CD4-positive, alpha-beta T cell treated with Interleukin-17A for 1 hour (primary cell): ENCODE measurements at regions not wholly inside any gene's neighbourhood (a gene's known extent, or its start where the extent isn't known, plus 50 kb on each side); places are given as distances from the start of the nearest gene placed in this dataset.
"Not testable (repeated sequence)": the region's sequence is repeated elsewhere in the genome, so short reads cannot be mapped to it uniquely, and the experiment has no call there.

Experiments used
- DNase-seq: peaks from one replicate; pipeline ENCODE4 v3.0.0-alpha.2; 2020

DNA sequence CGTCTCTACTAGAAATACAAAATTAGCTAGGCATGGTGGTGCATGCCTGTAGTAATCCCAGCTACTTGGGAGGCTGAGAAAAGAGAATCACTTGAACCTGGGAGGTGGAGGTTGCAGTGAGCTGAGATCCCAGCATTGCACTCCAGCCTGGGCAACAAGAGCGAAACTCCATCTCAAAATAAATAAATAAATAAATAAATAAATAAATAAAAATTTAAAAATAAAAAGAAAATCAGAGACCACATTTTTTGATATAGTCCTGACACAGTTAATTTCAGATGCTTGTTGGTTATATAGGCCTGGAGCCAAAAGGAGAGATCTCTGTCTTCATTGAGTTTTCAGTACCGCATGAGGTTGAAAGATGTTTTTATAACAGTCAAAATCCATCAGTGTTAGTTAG, 388.3 kb downstream of the PRELID2 start:
- not testable (repeated sequence) for DNase-seq

DNA sequence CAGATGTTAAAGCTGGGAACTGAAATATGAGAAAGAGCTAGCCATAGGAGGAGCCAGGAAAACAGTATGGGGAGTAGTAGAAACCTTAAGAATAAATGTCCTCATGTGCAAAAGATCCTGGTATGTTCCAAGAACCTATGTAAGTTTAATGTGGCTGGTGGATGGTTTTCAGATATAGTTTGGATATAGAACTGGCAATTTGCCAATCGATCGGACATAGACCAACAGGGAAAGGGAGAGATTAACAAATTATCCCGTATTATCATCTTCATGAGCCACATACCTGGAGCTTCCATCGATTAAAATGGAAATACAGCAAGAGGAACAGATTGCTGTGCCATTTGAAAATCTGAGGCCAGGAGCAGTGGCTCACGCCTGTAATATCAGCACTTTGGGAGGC, 388.7 kb downstream of the PRELID2 start:
- no peak for DNase-seq

DNA sequence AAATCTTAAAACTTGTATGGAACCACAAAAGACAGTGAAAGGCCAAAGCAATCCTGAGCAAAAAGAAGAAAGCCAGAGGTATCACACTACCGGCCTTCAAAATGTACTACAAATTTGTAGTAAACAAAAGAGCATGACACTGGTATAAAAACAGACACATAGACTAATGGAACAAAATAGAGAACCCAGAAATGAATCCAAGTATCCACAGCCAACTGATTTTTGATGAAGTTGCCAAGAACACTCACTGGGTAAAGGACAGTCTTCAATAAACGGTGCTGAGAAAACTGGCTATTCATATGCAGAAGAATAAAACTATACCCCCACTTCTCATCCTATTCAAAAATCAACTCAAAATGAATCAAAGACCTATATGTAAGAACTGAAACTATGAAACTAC, 390.1 kb downstream of the PRELID2 start:
- no peak for DNase-seq

DNA sequence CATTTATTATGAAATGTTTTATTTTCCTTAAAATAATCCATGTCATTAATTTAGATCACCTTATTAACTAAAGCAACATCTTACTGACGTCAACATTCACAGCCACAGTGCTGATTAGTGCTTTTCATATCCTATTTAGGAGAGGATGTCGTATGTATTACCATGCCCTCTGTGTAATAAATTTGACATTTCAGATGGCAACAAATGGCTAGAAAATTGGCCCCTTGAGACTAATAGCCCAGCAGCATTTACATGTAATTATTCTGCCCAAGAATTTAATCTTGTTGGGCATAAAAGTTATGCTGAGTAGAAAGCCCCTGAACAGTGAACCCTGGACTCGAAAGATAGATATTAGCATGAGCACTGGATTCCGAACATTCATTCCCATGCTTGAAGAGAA, 391.2 kb downstream of the PRELID2 start:
- DNase-seq = no peak

DNA sequence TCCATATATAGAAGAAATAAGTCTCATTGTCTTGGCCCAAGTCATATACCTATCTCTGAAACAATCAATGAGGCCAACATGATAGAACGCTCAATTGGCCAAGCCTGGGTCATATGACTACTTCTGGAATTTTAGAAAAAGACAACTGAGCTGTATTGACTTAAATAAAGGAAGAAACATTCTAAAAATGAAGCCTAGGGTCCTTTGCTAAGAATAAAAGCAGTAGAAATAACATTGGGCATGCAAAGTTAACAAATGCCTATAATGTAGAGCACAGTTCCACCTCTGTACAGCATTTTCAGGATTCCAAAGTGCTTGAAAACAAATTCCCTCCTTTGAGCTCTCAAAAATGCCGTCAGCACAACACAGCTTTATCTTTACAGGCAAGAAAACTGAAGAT, 391.8 kb downstream of the PRELID2 start:
- no peak for DNase-seq

DNA sequence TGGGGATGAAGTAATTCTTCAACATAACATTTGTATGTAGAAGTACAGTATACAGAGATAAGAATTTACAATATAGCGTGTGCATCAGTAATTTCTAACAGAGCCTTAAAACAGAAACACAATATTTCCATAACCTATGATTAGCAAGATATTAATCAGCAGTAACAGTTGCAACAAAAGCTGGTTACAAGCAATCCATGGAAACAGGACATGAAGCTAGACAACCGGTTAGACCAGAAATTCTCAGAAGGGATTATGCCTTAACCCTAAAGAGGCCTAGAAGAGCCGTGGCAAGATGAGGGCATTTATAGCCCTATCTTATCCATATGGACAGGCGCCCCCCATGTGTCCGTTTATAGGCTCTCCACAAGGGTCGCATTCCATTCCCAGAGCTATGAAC, 392.5 kb downstream of the PRELID2 start:
- not testable (repeated sequence) for DNase-seq

DNA sequence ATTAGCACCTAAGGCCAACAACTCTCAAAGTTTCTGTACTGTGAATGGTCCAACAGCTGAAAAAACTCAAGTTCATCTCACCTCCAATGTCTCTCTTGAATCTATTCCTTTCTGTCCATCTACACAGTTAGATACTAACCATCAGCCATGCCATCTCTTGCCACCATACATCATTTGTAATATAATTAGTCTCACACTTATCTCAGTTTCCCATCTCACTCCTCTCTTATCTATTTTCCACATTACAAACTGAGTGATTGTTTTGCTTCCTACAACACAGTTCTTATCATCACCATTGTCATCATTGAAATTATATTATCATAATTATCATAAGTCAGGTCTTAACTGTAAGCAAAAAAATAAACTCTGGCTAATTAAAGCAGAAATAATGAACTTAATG, 393.9 kb downstream of the PRELID2 start:
- no peak for DNase-seq

DNA sequence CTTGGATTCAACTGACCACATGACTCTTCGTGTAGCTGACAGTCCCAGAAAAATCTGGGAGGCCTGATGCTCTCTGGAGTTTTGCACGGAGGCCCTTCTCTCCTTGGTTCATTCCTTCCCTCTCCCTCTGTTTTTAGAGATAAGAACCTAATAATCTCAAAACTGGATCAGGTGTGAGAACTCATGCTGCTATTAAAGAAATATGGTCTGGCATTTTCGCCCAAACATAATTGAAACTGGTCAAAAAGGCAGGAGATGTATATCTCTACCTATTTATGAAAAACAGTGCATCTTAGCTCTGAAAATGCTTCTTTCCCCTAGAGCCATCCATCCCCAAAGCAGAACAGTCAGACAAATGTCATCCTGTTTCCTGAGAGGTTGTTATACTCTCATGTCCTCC, 397.5 kb downstream of the PRELID2 start:
- DNase-seq = no peak

DNA sequence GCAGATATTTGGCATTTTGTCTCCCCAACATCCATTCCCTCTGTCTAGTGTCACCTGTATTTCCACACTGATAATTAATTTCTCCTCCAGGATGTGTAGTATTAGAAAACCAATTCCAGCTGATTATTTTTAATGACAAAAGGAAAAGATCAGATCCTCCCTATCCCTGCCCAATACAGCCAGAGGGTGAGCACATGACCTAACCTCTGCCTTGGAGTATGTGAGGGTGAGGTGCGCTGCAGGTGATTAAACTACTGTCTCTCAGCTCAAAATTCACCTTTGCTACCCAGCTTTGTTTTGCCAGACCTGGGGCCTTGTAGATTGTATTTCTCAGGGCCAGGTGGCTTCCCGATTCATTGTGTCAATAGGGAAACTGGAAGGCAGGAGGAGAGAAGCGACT, 402.1 kb downstream of the PRELID2 start:
- no peak for DNase-seq

DNA sequence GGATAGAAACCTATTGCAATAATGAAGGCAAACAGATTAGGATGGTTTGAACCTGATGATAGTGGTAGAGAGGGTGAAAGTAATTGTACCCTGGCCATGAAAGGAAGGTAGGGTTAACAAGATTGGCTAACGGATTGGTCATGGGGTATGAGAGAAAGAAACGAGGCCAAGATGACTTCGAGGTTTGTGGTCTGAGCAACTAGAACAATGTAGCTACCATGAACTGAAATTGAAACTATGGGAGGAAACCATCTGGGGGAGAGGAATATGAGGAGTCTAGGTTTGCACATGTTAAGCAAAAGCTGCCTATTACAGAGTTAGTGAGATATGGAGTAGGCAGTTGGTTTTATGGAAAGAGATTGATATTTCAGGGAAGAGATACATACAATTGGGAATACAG, 406.0 kb downstream of the PRELID2 start:
- no peak for DNase-seq

DNA sequence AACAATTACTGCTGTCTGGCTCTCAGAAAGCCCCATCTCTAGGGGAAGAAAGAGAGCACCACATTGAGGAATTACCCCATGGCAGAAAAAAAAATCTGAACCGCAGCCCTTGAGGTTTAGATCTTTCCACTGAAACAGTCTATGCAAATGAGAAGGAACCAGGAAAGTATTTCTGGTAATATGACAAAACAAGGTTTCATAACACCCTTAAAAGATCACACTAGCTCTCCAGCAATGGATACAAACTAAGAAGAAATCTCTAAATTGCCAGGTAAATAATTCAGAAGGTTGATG, 427.1 kb downstream of the PRELID2 start:
- DNase-seq = no peak

DNA sequence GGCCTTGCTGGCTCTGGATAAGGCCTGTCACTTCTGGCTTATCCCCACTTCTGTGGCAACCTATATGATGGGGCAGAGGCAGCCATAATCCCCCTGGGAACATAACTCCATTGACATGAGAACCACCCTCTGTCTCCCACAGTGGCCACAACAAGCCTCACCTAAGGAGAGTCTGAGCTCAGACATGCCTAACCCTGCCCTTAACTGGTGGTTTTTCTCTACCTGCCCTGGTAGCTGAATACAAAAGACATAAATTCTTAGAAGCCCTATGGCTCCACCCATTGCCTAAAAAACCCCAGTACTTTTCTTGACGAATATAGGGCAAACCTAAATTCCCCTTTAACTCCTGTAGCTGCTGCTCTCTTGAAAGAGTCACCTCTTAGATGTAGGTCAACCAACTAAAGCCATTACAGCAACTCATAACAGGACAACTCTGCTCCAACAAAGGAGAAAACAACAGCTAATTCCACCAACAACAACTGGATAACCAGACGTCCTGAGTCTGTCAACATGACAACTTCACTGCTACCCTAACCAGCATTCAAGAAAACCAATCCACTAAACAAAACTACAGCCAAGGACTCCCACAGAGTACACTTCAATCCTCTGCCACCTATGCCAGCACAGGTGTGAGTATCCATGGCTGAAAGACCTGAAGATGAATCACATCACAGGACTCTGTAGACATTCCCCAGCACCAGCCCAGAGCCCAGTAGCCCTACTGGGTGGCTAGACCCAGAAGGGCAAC, 427.7 kb downstream of the PRELID2 start:
- DNase-seq = no peak

DNA sequence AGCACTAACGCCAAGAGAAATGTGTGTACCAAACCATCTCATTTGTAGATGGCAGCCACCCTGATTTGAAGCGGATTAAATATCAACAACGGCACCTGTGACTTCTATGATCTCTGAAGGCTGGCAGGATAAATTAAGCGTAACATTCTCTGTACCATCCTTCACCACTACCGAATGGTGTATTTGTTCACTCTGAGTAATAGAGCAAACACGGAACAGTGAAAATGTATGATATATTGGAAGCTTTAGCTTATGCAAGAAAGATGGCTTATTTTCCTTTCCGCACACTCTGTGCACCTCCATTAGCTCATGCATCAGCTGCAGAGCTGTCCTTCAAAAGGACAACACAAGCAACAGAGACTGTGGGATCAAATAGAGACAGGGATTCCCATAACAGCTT, 431.1 kb downstream of the PRELID2 start:
- DNase-seq = no peak

DNA sequence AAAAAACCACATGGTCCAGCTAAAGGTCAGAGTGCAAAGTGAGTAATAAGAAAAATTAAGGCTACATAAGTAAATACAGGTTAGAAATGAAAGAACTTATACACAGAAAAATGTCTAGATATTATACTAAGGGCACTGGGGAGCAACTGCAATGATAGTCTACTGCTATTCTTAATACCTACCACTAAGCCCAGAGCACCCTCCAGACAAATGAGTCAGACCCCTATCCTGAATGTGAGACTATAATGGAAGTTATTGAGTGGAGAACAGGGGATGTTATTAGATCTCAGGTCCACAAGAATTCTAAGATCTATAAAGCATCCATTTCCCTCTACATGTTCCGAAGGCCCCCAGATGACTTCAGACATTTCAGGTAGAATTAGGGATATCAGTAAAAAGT, 438.3 kb downstream of the PRELID2 start:
- no peak for DNase-seq

DNA sequence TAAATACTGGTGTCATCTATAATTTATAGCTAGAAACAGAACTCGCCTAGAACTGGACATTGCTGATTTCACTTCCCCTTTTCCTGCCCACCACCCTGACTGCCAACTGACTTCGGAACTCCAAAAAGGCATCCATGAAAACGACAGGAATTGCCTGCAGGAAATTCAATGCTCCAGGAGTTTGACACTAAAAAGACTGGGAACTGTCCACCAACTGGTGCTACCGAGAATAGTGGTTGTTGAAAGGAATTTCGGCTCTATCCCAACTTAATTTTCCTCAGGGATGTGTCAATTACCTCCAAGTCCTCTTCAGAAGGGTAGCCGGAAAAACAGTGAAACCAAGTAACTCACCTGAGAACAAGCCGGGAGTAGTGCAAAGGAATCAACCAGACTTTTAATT, 440.0 kb downstream of the PRELID2 start:
- not testable (repeated sequence) for DNase-seq

DNA sequence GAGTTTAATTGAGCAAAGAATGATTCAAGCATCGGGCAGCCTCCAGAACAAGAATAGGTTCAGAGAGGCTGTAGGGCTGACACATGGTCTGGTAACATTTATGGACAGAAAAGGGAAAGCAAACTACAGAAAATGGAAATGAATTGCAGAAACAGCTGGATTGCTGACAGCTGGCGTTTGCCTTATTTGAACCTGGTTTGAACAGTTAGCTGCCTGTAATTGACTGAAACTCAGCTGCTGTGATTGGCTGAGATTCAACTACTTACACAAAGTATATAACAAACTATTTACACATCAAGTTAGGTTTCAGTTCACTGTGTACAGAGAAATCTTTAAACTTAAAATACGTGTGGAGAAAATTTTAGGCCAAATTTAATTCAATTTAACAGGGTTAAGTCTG, 441.7 kb downstream of the PRELID2 start:
- no peak for DNase-seq

DNA sequence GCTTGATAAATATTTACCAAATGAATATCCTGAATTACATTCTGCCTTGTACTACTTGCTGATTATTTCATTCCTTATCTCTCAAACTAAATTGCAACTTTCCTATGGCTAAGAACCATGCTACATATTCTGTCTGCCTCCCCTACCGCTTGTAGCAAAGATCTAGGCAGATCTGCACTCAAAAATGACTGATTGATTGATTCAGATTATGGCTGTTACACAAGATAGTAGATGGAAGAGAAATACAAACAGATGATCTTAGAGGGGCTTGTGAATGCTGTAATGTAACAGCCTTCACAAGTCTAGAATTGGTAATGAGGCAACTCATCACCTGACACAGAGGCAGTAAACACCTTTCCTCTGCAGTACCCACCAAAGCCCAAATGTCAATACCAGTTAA, 446.1 kb downstream of the PRELID2 start:
- DNase-seq = no peak

DNA sequence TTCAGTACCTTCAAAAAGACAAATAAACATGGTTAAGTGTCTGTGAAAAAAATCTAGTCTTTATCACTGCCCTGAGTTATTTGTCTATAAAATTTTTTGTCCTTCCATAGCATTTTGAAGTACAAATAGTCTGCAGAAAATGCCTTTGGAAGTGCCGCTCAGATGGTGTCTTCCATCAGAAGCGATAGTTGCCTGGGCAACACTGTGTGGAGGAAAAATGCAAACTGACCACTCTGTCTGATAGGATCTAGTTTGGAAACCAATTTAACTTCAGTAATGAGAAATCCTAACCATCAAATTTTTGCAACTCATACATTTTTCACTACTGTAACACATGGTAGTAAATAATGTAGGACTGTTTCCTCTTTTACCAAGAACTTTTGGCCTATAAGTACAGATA, 449.9 kb downstream of the PRELID2 start:
- DNase-seq = no peak

DNA sequence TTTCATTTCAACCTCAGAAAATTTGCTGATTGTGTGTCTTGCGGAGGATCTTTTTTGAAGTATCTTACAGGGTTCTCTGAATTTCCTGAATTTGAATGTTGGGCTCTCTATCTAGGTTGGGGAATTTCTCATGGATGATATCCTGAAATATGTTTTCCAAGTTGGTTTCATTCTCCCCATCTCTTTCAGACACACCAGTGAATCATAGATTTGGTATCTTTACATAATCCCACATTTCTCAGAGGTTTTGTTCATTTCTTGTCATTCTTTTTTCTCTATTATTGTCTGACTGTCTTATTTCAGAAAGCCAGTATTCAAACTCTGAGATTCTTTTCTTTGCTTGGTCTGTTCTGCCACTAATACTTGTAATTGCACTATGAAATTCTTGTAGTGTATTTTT, 456.9 kb downstream of the PRELID2 start:
- DNase-seq = no peak

DNA sequence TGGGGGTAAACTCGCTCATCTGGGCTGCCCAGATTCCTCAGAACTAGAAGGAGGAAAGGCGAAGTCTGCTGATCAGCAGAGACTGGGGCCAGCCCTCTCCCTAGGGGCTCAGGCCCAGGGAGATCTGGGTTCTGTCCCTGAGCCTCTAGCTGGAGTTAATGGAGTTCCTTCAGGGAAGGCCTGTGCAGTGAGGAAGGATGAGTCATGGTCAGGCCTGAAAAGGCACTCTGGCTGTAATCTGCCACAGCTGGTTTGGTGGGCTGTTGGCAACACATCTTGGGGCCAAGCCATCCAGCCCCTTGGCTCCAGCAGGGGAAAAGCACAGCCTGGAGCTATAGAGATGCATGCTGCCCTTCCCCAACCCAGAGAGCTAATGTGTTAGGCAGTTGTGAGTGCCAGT, 459.6 kb downstream of the PRELID2 start:
- no peak for DNase-seq

DNA sequence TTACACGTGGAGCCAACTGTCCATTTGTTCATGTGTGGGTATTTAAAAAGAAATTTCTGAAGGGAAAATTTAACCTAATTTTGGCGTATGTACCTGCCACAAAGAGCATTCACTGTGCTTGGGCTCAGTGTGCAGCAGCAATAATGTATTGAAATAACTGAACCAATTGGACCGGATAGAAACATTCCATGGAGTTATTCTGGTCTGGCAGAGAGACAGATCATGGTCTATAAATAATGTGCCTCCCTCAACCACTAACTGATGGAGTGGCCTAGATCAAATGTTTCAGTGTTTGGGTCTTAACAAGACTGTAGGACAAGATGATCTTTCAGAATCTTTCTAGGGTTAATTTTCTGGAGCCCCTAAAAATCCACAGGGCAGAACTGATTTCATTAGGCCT, 469.7 kb downstream of the PRELID2 start:
- DNase-seq = no peak

DNA sequence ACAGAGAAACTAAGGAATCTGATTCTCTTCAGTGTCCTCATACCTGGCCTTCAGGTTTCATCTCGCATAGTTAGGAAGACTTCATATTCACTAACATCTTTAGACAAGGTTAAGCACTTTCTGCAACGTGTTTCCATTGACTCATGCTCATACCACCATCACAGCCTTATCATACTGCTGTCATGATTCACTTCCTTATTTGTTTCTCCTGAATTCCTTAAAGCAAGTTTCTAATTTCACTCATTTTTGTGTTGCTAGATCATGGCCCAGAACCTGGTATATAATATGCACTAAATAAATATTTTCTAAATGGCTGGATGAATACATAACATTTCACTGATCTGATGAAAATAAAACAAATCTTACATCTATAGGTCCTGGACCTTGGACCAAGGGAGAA, 472.9 kb downstream of the PRELID2 start:
- DNase-seq = no peak

DNA sequence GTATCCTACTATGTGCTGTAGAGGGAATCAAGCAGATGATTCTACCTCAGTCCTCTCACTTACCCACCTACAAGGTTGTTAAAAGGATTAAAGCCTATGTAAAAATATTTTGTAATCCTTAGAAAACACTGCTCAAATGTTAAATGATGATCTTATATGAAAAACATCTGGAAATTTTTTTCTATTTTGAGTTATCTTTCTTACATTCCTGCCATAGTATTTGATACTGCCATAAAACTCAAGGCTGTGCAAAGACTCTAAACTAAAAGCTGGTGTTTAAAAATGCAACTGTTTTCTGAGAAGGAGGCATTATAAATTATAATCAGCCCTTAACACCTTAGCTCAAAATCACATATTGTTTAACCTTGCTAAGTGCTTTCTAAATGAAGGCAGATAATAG, 474.2 kb downstream of the PRELID2 start:
- no peak for DNase-seq

DNA sequence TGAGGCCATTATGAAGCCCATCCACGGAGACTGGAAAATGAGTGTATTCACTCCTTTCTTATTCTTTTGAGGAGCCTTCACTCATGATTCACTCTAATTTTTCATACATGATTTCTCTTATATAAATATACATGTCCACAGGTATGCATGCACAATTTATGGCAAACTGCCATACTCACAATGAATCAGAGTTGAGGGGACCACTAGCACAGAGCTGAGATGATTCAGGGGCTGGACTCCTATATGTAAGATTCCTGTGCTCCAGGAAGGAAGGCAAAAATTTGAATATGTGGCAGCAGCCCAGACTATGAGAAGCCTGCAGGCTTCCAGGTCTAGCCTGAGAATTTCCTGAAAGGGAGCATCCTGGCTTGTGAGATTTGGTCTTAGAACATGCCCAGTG, 484.6 kb downstream of the PRELID2 start:
- DNase-seq = no peak

DNA sequence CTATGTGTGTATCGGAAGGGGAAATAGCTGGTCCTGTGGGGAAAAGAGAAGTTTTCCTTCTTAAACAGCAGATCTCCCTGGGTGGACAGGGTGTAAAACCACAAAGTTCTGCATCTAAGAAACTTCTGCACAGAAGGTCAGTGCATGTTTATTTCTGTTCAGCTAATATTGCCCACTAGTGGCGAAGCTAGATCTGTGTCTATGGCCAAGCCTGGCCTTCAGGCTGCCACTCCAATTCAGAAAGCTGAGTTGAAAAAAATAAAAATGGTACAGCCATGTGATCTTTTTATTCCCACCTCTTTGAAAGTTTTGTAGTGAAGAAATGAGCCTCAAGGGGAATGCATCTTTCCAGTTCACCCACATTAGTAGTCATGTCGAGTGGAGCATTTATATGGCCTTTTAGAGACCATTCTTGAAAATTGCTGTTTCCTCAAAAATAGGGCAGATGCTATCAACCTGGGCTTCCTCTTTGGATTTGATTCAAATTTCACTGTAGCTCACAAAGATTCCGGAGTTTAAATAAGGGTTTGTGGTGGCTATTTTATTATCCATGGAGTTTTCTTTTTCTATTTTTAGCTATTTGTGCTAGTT, 488.0 kb downstream of the PRELID2 start:
- no peak for DNase-seq
